ENCODE measurements at regions not wholly inside any gene's neighbourhood (a gene's known extent, or its start where the extent isn't known, plus 50 kb on each side); places are given as distances from the start of the nearest gene placed in this dataset.
"Not testable (repeated sequence)": the region's sequence is repeated elsewhere in the genome, so short reads cannot be mapped to it uniquely, and the experiment has no call there.

DNA sequence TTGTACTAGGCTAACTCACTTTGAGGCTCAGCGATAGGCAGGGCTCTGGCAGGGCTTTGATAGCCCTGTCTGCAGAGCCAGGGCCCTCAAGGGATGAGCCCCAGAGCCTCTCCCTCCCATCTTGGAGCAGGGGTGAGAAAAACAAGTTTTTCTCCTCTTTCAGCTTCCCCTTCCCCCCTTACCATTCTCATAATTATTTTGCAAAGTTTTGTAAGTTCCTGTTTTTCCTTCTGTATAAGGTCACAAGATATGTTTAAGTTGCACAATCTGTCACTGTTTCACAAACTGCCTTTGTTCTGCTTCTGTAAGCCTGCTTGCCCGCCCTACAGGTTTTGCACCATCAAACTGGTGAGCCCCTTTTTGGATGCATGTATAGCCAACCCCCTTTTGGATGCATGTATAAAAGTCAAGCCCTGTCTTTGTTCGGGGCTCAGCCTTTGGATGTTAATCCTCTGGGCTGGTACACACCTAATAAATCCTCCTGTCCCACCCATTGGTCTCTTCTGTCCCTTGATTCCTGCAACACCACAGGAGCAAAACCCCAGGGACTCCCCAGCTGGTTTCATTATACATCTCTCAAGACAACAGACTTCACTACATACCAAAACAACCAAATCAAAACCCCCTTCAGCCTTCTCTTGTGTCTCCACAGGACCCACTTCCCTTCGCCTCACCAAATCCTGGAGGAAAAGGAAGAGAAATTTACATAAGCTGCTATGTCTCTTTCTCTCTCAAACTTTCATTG lies 52.5 kb upstream of the RESF1 start:
- Mint-ChIP-seq H3K4me1 (no peaks in the 10 kb centered on the region), H3K27me3 (no peaks in the 10 kb centered on the region), H3K4me3 (no peak overlapping the region), H3K9me3 (ENCODE audit: low read depth) (peaks cover 38% of the 10 kb centered on the region), H3K36me3 (peaks cover 39% of the 10 kb centered on the region), H3K27ac (no peak overlapping the region)
- no peak for DNase-seq
- ATAC-seq = no peak
- CTCF ChIA-PET = no interaction called here

- DNase-seq (no peak), ATAC-seq (no peak)
- CTCF ChIA-PET = no interaction called here
- H3K4me3 Mint-ChIP-seq = no peak overlapping the region
- H3K27me3 Mint-ChIP-seq = no peaks in the 10 kb centered on the region
- H3K27ac Mint-ChIP-seq = no peak overlapping the region
- peaks cover 47% of the 10 kb centered on the region for H3K36me3 Mint-ChIP-seq
- peaks cover 30% of the 10 kb centered on the region for H3K9me3 Mint-ChIP-seq (ENCODE audit: low read depth)
- peaks cover 17% of the 10 kb centered on the region for H3K4me1 Mint-ChIP-seq
These were observed 56.2 kb upstream of the RESF1 start for GRCh38 chr12:31903025-31903424.

GRCh38 chr12:31900271-31900670 lies 58.9 kb upstream of the RESF1 start:
- CTCF ChIA-PET = no interaction called here
- Mint-ChIP-seq H3K27me3 (no peaks in the 10 kb centered on the region), H3K36me3 (peaks cover 50% of the 10 kb centered on the region), H3K27ac (no peak overlapping the region), H3K9me3 (ENCODE audit: low read depth) (peaks cover 26% of the 10 kb centered on the region), H3K4me3 (no peak overlapping the region), H3K4me1 (peaks cover 42% of the 10 kb centered on the region)
- DNase-seq (no peak), ATAC-seq (no peak)

GRCh38 chr12:31899109-31899508 lies 60.1 kb upstream of the RESF1 start:
- CTCF ChIA-PET = interaction anchor here (0.9 to 1.4 kb wide), 2 partner anchors 9 to 18 kb away, joined by 3 read pairs; no protein-coding TSS in a partner anchor
- H3K27ac Mint-ChIP-seq = peak overlapping the region; percentile 30
- ATAC-seq (no peak), DNase-seq (no peak)
- H3K27me3 Mint-ChIP-seq = no peaks in the 10 kb centered on the region
- H3K36me3 Mint-ChIP-seq = peaks cover 60% of the 10 kb centered on the region
- H3K9me3 Mint-ChIP-seq (ENCODE audit: low read depth) = peaks cover 32% of the 10 kb centered on the region
- H3K4me3 Mint-ChIP-seq = no peak overlapping the region
- peaks cover 47% of the 10 kb centered on the region for H3K4me1 Mint-ChIP-seq

GRCh38 chr12:31897781-31898503 lies 61.3 kb upstream of the RESF1 start:
- H3K27me3 Mint-ChIP-seq = no peaks in the 10 kb centered on the region
- peaks cover 51% of the 10 kb centered on the region for H3K4me1 Mint-ChIP-seq
- CTCF ChIA-PET = interaction anchor here (1.0 to 1.1 kb wide), 2 partner anchors 12 to 34 kb away, joined by 3 read pairs; no protein-coding TSS in a partner anchor
- peak; percentile 50 for DNase-seq
- peak overlapping the region; percentile 5 for H3K4me3 Mint-ChIP-seq
- ATAC-seq = no peak
- peak overlapping the region; percentile 100 for H3K27ac Mint-ChIP-seq
- H3K9me3 Mint-ChIP-seq (ENCODE audit: low read depth) = peaks cover 30% of the 10 kb centered on the region
- peaks cover 66% of the 10 kb centered on the region for H3K36me3 Mint-ChIP-seq

DNA sequence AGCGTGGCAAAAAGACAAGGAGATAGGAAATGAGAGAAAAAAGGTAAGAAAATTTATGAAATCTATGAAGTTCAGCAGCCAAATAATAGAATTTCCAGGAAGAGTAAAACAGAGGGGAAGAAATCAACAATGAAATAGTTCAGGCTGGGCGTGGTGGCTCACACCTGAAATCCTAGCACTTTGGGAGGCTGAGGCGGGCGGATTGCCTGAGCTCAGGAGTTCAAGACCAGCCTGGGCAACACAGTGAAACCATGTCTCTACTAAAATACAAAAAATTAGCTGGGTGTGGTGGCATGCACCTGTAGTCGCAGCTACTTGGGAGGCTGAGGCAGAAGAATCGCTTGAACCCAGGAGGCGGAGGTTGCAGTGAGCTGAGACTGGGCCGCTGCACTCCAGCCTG lies 62.1 kb upstream of the RESF1 start:
- Mint-ChIP-seq H3K4me1 (peaks cover 55% of the 10 kb centered on the region), H3K36me3 (peaks cover 73% of the 10 kb centered on the region), H3K27ac (peak overlapping the region; percentile 100), H3K9me3 (ENCODE audit: low read depth) (peaks cover 32% of the 10 kb centered on the region), H3K4me3 (peak overlapping the region; percentile 59)
- not testable (repeated sequence) for ATAC-seq, DNase-seq, H3K27me3 Mint-ChIP-seq
- CTCF ChIA-PET = interaction anchor here (0.8 to 1.1 kb wide), 4 partner anchors 13 to 167 kb away, joined by 3 read pairs; no protein-coding TSS in a partner anchor

GRCh38 chr12:31896514-31897039 lies 62.6 kb upstream of the RESF1 start:
- Mint-ChIP-seq H3K36me3 (peaks cover 73% of the 10 kb centered on the region), H3K4me3 (peak overlapping the region; percentile 59), H3K27me3 (no peaks in the 10 kb centered on the region), H3K9me3 (ENCODE audit: low read depth) (peaks cover 32% of the 10 kb centered on the region), H3K4me1 (peaks cover 57% of the 10 kb centered on the region), H3K27ac (peak overlapping the region; percentile 100)
- CTCF ChIA-PET = interaction anchor here (0.8 to 1.9 kb wide), 7 partner anchors 14 to 210 kb away, joined by 3 to 4 read pairs (median 3); partner anchors contain the start of gene BICD1
- DNase-seq (peak; percentile 96), ATAC-seq (peak; percentile 98)

DNA sequence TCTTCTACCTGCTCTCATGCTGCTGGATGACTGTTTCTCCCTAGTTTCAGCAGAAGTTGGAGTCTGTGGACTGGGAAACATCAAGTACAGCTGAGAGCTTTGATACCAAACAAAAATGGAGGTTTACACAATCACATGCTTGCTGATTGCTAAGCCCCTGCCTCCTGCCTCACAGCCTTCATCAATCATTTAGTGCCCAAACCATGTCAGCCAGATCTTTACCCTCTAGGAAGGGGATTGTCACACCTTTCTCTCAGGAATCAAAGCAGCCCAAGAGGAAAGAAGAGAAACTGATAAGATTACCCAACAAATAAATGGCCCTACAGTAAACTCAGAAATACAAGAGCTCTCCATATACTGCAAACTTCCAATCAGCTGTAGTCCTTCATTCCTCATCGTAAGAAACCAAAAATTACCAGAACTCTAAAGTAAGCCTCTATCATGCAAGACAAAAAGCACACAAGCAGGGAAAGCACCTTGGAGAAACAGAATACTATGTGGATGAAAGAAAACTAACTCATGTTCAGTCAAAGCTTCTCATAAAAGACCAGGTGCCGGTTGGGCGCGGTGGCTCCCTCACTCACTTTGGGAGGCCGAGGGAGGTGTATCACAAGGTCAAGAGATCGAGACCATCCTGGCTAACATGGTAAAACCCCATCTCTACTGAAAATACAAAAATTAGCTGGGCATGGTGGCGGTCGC lies 63.6 kb upstream of the RESF1 start:
- Mint-ChIP-seq H3K27ac (peak overlapping the region; percentile 100), H3K36me3 (peaks cover 77% of the 10 kb centered on the region), H3K27me3 (no peaks in the 10 kb centered on the region), H3K9me3 (ENCODE audit: low read depth) (peaks cover 32% of the 10 kb centered on the region), H3K4me1 (peaks cover 66% of the 10 kb centered on the region), H3K4me3 (peak overlapping the region; percentile 19)
- CTCF ChIA-PET = interaction anchor here (1.0 to 1.9 kb wide), 6 partner anchors 14 to 211 kb away, joined by 3 to 4 read pairs (median 3); partner anchors contain the start of genes BICD1 and RESF1
- ATAC-seq (no peak), DNase-seq (no peak)

DNA sequence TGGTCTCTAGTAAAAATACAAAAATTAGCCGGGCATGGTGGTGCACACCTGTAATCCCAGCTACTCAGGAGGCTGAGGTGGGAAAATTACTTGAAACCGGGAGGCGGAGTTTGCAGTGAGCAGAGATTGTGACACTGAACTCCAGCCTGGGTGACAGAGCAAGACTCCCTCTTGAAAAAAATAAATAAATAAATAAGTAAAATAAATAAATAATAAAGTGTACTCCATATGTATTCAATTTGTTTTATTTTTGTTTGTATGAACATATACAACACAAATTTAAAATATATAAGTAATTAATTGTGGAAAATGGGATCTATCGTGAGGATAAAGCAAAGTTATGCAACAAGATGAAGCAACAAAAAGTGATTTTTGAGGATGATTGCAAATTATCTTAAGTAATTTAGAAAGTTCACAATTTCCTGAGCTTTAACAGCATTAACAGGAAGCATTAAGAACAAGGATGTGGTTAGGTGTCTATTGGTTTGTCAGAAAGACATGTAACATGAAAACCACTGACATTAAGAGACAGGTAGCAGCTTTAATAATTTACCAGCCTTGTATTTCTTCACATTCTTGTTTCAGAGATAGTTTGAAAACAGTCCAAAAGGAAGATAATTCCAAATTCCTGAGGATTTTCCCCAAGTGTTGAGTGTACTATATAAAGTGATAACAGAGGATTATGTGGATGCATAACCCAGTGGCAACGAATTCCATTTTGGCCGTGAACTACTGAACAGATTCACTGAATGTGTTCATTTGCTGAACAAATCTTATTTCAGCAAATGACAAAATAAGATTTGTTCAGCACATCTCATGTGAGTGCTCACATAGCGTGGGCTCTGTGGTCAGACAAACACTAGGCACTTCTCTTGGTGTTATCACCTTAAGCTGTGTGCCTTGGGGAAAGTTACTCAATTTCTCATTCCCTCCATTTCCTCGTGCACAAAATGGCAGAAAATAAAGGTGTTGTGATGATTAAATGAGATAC lies 68.6 kb upstream of the RESF1 start:
- Mint-ChIP-seq H3K27me3 (no peaks in the 10 kb centered on the region), H3K4me3 (no peak overlapping the region), H3K36me3 (peaks cover 77% of the 10 kb centered on the region), H3K4me1 (peaks cover 48% of the 10 kb centered on the region), H3K9me3 (ENCODE audit: low read depth) (peaks cover 42% of the 10 kb centered on the region), H3K27ac (peak overlapping the region; percentile 91)
- peak; percentile 81 for ATAC-seq
- DNase-seq = peak; percentile 44
- CTCF ChIA-PET = interaction anchor here (0.9 to 2.5 kb wide), 9 partner anchors 8 to 158 kb away, joined by 3 to 12 read pairs (median 3); partner anchors contain the start of gene RESF1

- ATAC-seq (no peak), DNase-seq (no peak)
- Mint-ChIP-seq H3K9me3 (ENCODE audit: low read depth) (peaks cover 48% of the 10 kb centered on the region), H3K27me3 (no peaks in the 10 kb centered on the region), H3K4me3 (no peak overlapping the region), H3K27ac (peak overlapping the region; percentile 1), H3K4me1 (peaks cover 34% of the 10 kb centered on the region), H3K36me3 (peaks cover 64% of the 10 kb centered on the region)
- CTCF ChIA-PET = no interaction called here
These were observed 72.0 kb upstream of the RESF1 start for GRCh38 chr12:31887109-31887811.

DNA sequence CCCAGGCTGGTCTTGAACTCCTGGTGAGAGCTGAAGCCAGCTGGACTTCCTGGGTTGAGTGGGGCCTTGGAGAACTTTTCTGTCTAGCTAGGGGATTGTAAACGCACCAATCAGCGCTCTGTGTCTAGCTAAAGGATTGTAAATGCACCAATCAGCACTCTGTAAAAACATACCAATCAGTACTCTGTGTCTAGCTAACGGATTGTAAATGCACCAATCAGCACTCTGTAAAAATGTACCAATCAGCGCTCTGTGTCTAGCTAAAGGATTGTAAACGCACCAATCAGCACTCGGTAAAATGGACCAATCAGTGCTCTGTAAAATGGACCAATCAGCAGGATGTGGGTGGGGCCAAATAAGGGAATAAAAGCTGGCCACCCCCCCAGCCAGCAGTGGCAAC lies 76.5 kb upstream of the RESF1 start:
- peaks cover 38% of the 10 kb centered on the region for H3K9me3 Mint-ChIP-seq (ENCODE audit: low read depth)
- CTCF ChIA-PET = interaction anchor here (1.0 kb wide), 1 partner anchor 8 kb away, joined by 3 read pairs; no protein-coding TSS in a partner anchor
- H3K4me1 Mint-ChIP-seq = peaks cover 11% of the 10 kb centered on the region
- not testable (repeated sequence) for H3K4me3 Mint-ChIP-seq, H3K27ac Mint-ChIP-seq, H3K27me3 Mint-ChIP-seq, DNase-seq, ATAC-seq
- H3K36me3 Mint-ChIP-seq = peaks cover 45% of the 10 kb centered on the region
